ENCODE measurements at regions not wholly inside any gene's neighbourhood (a gene's known extent, or its start where the extent isn't known, plus 50 kb on each side); places are given as distances from the start of the nearest gene placed in this dataset.

- TF ChIP-seq EP300 (IDR thresholded peaks at IDR 0.05) (no peak), CTCF (IDR thresholded peaks at IDR 0.05) (no peak)
Measured at GRCh38 chr10:131653140-131653539, 247.7 kb upstream of the PPP2R2D start.

All from suprapubic skin (tissue), 3 donors.